NCI-H2029 (cell line): ENCODE measurements at regions not wholly inside any gene's neighbourhood (a gene's known extent, or its start where the extent isn't known, plus 50 kb on each side); places are given as distances from the start of the nearest gene placed in this dataset.

Experiments used
- DNase-seq: peaks from one replicate; lab custom pipeline; 2025; lab: John Stamatoyannopoulos, UW

DNA sequence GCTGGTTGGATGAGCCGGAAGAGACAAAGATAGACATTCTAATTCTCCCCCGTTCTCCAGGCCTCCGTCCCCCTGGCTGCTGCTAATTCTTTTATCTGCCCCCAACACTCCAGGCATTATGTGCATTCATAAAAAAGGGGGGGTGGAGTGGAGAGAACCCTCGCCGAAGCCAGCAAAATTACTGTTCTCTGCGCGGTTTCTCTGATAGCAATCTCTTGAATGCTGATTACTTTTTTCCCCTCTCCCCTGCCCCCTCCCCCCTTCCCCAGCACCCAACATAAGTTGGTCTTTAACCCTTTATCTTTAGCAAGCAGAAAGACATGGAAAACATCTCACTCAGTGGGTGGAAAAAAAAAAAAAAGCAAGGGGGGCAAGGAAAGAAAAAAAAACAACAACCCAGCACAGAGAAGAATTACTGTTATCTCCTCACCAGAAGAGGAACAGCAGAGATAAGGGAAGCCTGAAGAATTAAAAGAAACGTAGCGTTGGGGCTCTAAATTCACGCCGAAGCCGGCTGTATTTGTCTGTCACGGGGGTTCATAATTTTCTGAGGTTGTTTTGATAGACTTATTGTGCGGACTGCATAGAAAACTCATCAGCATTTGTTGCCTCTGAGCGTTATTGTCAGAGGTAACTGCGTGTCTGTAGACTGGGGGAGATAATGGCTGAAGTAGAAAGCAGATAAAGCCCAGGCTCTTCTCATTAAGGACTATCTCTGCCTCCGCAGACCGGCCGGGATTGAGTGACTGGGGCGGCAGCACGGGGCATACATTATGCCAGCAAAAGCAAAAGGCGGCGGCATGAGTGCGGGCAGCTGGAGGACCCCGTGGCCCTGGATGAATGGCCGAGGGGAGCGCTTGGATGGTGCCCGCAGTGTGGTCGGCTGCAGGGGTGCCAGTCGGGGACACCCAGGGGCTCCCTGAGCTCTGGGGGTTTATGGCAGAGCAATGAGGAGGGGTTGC is 126.9 kb downstream of the MRM1 start:
- DNase-seq: no peak

DNA sequence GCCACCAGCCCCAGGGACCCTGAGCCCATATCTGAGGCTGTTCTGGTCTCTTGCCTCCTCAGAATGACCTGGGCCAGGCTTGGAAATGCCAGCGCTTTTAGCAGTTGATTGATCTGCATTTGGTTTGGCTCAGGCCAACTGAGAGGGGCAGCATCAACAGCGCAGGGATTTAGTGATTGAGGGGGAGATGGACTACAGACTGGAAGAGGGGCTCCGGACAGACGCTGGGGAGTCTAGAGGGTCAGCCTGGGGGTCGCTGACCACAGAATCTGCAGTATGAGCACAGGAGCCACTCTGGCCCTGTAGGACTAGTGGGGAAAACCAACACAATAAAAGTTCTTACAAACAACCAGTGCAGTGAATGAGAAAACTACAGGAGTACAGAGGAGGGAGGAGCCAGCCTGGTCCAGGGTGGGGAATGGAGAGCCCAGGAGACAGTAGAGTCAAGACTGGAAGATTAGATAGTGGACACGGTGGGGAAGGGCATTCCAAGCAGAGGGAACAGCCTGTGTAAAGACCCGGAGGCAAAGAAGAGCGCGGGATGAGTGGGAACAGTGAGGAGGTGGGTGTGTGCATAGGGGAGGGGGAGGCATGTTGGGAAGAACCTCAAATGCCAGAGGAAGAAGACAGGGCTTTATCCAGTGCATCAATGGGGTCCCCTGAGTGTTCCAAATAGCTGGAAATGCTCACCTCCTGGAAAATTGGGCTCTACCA is 128.9 kb downstream of the MRM1 start:
- DNase-seq: no peak

DNA sequence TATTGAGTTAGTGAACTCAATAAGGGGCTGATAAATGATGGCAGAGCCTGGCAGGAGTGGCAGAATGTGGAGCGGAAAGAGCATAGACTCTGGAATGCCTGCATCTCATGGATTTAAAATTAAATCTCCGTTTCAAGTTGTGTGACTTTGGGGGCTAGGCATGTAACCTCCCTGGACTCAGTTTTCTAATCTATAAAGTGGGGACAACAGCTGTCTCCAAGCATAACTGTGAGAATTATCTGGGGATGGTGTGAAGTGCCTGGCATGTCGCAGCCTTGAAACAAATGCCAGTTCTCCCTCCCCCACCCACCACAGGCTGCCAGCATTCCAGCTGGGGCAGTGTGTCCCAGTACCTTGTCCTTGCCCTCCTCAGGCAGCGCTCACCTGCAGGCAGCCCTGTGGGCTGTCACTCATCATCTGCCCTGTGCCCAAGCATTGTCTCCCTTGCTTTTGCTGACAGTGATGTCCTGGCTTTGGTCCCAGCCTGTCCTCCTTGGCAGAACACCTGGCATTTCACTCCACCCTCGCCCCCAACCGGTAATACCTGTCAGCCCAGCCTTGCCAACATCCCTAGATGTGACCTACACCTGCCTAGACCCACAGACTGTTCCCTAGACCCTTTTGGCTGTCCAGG is 129.6 kb downstream of the MRM1 start:
- DNase-seq: peak; percentile 95

DNA sequence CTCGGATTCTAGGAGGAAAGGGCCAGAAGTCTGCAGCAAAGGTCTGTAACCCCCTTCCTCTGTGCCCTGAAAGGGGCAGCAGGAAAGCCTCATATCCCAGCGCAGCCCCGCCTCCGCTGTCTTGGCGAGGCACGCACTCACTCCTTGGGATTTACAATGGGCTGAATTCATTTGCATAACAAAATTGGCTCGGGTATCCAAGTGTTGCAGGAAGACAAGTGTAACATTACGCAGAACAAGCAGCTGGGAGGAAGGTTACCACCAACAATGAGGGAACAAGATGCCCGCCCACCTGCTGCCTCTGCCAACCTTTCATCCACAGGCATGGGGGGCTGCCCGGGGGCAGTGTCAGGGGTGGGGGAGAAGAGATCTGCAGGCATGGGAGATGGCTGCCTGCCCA is 130.4 kb downstream of the MRM1 start:
- DNase-seq: peak; percentile 73

DNA sequence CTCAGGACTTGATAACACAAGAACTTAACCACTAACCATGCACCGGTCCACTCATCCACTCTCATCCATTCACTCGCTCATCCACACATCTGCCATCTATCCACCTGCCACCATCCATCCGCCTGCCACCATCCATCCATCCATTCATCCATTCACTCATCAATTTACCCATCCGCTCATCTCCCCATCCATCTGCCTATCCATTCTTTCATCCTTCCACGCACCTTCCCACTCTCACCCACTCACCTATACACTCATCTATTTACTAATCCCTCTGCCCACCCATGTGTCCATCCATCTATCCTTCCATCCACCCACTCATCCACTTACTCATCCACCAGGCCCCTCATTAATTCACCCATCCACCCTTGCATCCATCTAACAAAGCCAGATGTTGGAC is 131.0 kb downstream of the MRM1 start:
- DNase-seq: no peak

DNA sequence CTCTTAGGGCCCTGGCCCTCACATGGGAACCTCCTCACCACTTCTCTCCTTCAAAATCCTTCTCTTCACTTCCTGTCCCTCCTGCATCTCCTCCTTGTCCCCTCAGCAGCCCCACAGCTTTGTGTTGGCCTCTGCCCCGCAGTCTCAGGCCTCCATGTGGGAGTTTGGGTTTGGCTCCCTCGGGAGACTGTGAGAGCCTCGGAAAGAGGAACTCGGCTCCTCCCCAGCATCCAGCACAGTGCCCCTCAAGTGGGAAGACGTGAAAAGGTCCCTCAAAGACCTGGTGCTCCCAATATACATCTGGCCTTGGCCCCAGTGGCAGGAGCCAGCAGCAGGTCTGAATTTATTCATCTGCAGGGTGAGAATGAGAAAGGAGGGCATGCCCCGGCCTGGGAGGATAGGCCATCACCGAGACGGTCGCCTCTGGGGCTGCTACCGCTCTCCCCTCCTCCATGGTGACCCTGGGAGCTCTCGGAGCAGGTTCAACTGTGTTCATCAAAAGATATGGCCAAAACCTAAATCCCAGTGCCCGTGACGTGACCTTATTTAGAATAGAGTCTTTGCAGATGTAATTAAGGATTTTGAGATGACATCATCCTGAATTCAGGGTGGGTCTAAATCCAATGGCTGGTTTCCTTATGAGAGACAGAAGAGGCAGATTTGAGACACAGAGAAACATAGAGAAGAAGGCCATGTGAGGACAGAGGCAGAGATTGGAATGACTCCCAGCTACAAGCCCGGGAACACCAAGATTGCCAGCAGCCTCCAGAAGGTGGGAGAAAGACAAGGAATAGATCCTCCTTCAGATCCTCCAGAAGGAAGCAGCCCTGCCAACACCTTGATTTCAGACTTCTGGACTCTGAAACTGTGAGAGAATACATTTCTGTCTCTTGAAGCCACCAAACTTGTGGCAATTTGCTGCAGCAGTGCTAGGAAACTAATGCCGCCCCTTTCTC is 135.1 kb downstream of the MRM1 start:
- no peak for DNase-seq

DNA sequence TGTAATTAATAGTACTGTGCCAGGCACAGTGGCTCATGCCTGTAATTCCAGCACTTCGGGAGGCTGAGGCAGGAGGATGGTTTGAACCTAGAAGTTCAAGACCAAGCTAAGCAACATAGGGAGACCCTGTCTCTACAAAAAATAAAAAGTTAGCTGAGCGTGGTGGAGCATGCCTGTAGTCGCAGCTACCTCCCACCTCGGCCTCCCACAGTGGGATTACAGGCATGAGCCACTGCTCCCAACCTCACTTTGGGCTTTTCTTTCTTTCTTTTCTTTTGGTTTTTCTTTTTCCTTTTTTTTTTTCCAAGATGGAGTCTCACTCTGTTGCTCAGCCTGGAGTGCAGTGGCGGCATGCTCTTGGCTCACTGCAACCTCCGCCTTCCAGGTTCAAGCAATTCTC is 137.8 kb downstream of the MRM1 start:
- no peak for DNase-seq

DNA sequence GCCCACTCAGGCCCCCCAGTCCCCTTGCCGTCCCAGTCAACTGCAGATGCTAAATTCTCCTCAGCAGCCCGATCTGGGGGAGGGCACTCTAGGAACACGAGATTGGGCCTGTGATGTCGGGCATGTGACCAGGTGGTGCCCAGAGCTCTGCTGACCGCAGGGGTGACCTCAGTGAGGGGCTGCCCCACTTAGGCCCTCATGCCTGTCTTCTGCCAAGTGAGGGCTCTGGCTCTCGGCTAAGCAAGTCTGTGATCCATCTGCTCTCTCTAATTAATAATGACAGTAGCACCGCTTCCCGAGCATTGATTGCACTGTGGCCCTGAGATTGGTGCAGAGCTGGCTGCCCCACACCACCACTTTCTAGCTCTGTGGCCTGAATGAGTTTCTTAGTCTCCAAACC is 138.8 kb downstream of the MRM1 start:
- DNase-seq: no peak

DNA sequence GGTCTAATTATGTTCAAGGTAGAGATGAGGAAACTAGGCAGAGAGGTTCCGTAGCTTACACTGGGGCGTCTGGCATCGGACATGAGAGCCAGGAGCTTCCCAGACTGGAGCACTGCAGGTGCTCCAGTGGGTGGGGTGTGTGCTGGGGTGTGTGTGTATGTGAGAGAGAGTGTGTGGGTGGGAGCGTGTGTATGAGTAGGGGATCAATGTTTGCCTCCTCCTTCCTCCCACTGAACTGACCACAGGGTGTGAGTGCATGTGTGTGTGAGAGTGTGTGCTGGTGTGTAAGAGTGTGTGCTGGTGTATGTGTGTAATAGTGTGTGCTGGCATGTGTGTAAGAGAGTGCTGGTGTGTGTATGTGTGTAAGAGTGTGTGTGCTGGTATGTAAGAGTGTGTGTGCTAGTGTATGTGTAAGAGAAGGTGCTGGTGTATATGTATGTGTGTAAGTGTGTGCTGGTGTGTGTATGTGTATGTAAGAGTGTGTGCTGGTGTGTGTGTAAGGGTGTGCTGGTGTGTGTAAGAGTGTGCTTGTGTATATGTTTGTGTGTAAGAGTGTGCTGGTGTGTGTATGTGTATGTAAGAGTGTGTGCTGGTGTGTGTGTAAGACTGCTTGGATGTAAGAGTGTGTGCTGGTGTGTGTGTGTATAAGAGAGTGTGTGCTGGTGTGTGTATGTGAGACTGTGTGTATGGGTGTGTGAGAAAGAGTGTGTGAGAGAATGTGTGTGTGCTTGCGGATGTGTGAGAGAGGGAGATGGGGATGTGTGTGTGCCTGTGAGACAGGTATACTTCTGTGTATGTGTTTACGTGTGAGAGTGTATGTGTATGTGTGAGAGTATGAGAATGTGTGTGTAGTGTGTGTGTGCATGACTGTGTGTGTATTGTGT is 139.9 kb downstream of the MRM1 start:
- no peak for DNase-seq

DNA sequence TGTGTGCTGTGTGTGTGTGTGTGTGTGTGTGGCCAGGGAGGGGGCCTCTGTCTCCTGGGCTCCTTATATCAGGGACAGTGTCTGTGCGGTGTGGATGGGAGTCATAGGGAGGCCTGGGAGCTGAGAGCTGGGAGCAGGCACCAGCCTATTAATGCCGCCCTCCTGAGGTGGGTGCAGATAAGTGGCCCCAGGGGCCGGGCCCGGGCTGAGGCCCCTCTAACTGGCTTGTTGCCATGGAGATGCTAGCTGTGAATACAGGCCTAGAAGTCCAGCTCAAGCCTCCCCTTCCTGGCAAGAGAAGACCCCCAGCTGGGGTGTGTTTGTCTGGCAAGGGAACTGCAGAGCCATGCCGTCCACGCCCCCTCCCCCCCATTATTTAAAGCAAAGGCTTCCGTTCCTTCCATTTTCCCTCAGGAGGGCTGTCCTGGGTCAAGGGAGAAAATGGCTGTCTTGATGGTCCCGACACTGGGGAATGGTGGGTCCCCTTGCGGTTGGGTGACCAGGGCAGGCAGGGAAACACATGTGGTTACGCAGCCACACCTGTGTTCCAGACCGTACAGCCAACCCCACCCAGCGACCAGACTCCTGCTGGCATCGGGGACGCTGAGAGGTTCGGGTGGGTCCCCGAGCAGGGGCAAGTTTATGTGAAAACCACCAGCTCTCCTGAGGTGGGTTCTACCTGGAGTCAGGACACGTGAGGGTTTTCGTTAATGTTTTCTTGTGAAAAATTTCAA is 141.1 kb downstream of the MRM1 start:
- no peak for DNase-seq

DNA sequence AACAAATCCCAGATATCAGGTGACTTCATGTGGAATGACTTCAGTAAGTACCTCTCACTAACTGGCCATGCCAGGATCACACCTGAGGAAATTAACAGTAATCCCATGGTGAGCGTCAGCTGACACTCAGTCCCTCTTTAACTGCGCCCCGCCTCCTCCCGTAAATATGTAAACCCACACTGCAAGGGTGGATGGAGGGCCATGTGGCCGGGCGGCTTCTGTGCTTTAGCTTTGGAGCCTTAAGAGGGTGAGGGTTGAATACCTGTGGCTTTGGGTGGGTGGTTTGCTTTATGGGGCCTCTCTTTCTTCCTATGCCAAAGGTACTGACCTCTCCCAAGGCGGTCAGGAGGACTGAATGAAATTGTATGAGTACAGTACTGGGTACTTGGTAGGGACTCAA is 141.7 kb downstream of the MRM1 start:
- DNase-seq: peak; percentile 66

DNA sequence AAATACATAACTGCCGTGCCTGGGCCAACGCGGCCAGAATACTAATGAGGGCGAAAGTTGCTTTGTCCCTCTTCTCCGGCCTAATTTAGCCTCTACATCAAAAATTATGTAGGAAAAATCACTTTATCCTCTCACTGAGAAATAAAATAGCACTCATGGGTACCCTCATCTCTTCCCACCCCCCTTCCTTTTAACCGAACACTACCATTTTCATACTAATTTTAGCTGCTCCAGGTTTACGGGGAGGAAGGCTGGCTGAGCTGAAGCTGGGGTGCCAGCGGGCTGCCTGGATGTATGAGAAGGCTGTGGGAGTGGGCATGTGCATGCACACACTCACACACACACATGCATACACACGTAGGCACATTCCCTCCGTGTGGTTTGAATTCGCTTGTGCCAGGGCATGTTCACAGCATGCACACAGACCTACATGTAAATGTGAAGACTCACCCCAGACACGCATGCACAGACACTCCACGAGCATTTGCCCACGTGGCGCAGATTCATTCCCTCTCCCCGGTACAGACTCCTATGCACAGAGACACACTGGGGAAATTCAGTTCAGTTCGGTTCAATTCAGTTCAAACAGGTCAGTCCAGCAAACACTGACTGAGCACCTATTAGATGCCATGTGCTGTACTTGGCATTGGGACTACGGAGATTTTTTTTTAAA is 145.1 kb downstream of the MRM1 start:
- DNase-seq: no peak

DNA sequence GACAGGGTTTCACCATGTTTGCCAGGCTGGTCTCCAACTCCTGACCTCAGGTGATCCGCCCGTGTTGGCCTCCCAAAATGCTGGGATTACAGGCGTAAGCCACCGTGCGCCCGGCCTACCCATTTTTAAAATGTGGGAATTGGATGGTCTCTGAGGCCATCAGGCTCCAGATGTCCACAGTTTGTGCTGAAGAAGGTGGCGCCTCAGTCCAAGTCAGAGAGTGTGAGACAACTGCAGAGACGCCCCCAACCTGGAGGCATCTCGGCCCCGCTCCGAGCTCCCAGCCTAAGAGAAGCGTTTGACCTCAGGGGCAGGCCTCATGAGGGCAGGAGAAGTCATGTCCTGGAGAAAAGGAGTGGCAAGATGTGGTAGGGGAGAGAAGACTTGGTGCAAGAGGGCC is 146.5 kb downstream of the MRM1 start:
- DNase-seq: no peak

DNA sequence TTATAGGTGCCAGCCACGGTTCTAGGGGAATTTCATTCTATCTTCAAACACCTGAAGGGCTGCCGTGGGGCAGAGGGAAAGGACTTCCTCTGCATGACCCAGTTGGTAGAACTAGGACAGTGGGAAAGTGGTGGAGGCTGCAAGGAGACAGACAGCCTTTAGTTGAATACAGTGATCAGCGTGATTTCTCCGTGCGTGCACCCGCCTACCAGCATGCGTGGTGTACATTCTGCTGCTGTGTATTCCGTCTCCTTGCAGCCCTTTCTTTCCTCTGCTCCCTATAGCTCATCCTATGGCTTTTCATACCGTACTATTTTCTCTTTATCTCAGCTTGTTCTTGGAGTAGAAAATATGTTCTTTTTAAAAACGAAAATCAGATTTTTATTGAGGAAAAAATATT is 146.9 kb downstream of the MRM1 start:
- no peak for DNase-seq

DNA sequence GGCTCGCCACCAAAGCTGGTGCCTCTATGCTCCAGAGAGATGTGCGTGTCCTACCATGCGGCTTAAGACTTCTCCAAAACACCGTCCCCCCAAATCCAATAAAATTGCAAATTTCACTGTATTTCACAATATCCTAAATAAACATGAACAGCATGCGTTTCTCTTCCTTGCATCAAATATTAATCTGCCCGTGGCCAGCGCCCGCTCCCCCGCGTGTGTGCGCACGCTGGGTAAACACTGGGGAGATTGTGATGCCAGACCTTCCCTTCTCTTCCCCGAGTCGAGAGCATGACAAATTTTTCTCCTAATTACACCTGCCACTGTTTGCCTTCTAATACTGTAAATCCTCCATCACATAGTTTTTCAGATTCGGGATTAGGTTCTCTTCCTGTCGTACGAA is 148.1 kb downstream of the MRM1 start:
- no peak for DNase-seq

DNA sequence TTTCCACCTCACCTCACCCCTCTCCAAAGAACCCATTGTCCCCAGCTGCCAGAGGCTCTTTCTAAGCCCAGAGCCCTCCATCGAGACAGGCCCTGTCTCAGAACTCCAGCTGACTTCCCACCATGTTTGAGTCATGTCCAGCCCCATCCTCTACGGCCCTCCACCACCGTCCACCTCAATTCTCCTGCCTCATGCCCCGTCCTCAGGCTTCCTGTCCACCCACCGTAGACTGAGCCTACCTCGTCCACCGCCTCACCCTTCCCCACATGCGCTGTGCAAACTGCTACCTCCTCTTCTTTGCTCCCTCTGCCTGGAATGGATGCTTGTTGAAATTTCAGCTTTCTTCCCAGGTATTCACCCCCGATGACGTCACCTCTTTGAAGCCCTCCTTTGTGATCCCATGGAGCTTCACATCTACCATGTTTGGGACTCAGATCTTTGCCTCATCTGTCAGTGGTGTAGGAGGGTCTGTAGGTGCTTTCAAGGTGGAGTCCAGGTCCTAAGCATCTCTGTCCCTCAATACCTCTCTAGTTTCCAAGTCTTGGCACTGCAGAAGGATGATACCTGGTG is 149.0 kb downstream of the MRM1 start:
- DNase-seq: no peak

DNA sequence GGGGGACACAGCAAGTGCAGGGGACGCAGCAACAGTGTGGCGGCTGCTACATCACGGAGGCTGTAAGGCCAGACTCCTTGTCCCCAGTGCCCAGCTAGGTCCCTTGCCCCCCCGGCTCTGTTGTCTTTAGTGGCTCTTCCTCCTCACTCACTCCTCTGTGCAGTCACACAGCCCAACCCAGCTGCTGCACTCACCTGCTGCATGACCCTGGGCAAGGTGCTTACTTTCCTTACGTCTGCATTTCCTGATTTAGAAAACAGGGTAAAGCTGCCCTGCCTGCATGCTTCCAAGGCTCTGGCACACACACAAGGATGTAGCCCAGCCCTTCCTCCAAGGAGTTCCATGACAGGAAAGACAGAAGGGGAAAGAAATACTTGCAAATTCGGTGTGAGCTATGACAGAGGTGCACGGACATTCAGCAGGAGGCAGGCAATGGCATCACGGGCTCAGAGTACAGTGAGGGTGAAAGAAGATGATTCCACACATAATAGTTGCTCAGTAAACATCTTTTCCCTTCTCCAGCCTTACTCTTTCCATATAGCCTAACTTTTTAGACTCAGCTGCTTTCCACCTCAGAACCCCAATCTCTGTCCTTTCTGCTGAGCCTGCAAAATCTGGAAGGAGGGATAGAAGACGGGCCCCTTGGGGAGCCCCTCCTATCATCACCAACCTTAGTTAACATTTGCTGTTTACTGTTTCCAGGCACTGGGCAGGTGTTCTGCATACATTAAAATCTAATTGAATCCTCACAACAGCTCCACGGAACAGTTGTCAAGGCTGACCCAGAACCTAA is 150.9 kb downstream of the MRM1 start:
- DNase-seq: no peak

DNA sequence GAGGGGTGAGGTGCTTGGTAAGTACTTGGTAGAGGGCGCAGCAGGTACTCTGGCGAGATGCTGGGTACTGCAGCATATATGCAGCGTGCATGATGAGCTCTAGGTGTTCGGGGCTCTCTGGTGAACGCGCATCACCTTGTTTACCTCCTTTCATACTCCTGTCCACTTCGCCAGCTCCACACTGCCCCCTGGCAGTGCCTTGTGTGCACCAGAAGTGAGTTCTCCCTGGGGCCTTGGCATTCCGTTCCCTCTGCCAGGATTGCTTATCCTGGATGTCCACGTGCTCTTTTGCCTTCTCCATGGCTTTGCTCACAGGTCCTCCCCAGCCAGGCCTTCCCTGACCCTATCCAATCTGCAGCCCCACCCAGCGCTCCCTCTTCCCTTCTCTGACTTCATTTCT is 154.2 kb downstream of the MRM1 start:
- peak; percentile 46 for DNase-seq
